ENCODE measurements at regions not wholly inside any gene's neighbourhood (a gene's known extent, or its start where the extent isn't known, plus 50 kb on each side); places are given as distances from the start of the nearest gene placed in this dataset.

- TF ChIP-seq EZH2phosphoT487 (IDR thresholded peaks at IDR 0.05; ENCODE audit: borderline replicate concordance), result no peak
- no peak for TF ChIP-seq CTCF (conservative IDR thresholded peaks at IDR 0.05; ENCODE audit: low read length)
- Histone ChIP-seq H3F3A (ENCODE audit: low read depth) (no peaks in the 10 kb centered on the region), H3K9me3 (ENCODE audit: insufficient read depth, low read depth, low read length) (peaks cover 9% of the 10 kb centered on the region; the same call in 1 of the 2 replicates), H3K9me2 (replicated peaks; ENCODE audit: low read depth, low read length) (no peaks in the 10 kb centered on the region), H4K20me1 (ENCODE audit: insufficient read depth, low read length, poor library complexity, severe bottlenecking) (no peaks in the 10 kb centered on the region), H2AFZ (ENCODE audit: low read length) (no peak overlapping the region), H3K27me3 (ENCODE audit: insufficient read depth, low read length, poor library complexity, severe bottlenecking) (no peaks in the 10 kb centered on the region), H3K4me1 (ENCODE audit: insufficient read depth, low read length, poor library complexity, severe bottlenecking) (no peaks in the 10 kb centered on the region), H3K4me2 (ENCODE audit: low read depth, low read length, poor library complexity, severe bottlenecking) (no peak overlapping the region), H3K9ac (ENCODE audit: low read depth, low read length, poor library complexity, severe bottlenecking) (no peak overlapping the region), H3K36me3 (ENCODE audit: insufficient read depth, low read length) (no peaks in the 10 kb centered on the region), H3K79me2 (ENCODE audit: insufficient read depth, low read length) (no peaks in the 10 kb centered on the region), H3K4me3 (ENCODE audit: low read length, poor library complexity, severe bottlenecking) (no peak overlapping the region)
Measured at GRCh38 chr20:48003021-48003420, 217.7 kb upstream of the SULF2 start.

GRCh38 chr20:48002517-48002970, 217.3 kb upstream of the SULF2 start:
- no peak overlapping the region for H2AFZ ChIP-seq (ENCODE audit: low read length)
- no peaks in the 10 kb centered on the region for H3K4me1 ChIP-seq (ENCODE audit: insufficient read depth, low read length, poor library complexity, severe bottlenecking)

GRCh38 chr20:47999166-47999565, 213.9 kb upstream of the SULF2 start:
- H3K79me2 ChIP-seq (ENCODE audit: insufficient read depth, low read length), result no peaks in the 10 kb centered on the region
- no peak overlapping the region for H3K4me3 ChIP-seq (ENCODE audit: low read length, poor library complexity, severe bottlenecking)
- H3K27me3 ChIP-seq (ENCODE audit: insufficient read depth, low read length, poor library complexity, severe bottlenecking), result no peaks in the 10 kb centered on the region
- H3K9me2 ChIP-seq (replicated peaks; ENCODE audit: low read depth, low read length), result no peaks in the 10 kb centered on the region
- H3K36me3 ChIP-seq (ENCODE audit: insufficient read depth, low read length), result no peaks in the 10 kb centered on the region
- no peak overlapping the region for H2AFZ ChIP-seq (ENCODE audit: low read length)
- no peaks in the 10 kb centered on the region for H3F3A ChIP-seq (ENCODE audit: low read depth)
- no peaks in the 10 kb centered on the region for H4K20me1 ChIP-seq (ENCODE audit: insufficient read depth, low read length, poor library complexity, severe bottlenecking)
- no peaks in the 10 kb centered on the region for H3K4me1 ChIP-seq (ENCODE audit: insufficient read depth, low read length, poor library complexity, severe bottlenecking)
- peaks cover 8% of the 10 kb centered on the region; the same call in 1 of the 2 replicates for H3K9me3 ChIP-seq (ENCODE audit: insufficient read depth, low read depth, low read length)
- no peak overlapping the region for H3K9ac ChIP-seq (ENCODE audit: low read depth, low read length, poor library complexity, severe bottlenecking)
- no peak overlapping the region for H3K4me2 ChIP-seq (ENCODE audit: low read depth, low read length, poor library complexity, severe bottlenecking)
- TF ChIP-seq EZH2phosphoT487 (IDR thresholded peaks at IDR 0.05; ENCODE audit: borderline replicate concordance), result no peak
- TF ChIP-seq CTCF (conservative IDR thresholded peaks at IDR 0.05; ENCODE audit: low read length), result no peak

More at GRCh38 chr20:48002517-48002970, 217.3 kb upstream of the SULF2 start:
- Histone ChIP-seq H3F3A (ENCODE audit: low read depth) (no peaks in the 10 kb centered on the region), H3K9me2 (replicated peaks; ENCODE audit: low read depth, low read length) (no peaks in the 10 kb centered on the region), H3K4me3 (ENCODE audit: low read length, poor library complexity, severe bottlenecking) (no peak overlapping the region), H3K9me3 (ENCODE audit: insufficient read depth, low read depth, low read length) (peaks cover 9% of the 10 kb centered on the region; the same call in 1 of the 2 replicates), H3K9ac (ENCODE audit: low read depth, low read length, poor library complexity, severe bottlenecking) (no peak overlapping the region), H3K36me3 (ENCODE audit: insufficient read depth, low read length) (no peaks in the 10 kb centered on the region), H3K79me2 (ENCODE audit: insufficient read depth, low read length) (no peaks in the 10 kb centered on the region), H3K27me3 (ENCODE audit: insufficient read depth, low read length, poor library complexity, severe bottlenecking) (no peaks in the 10 kb centered on the region), H4K20me1 (ENCODE audit: insufficient read depth, low read length, poor library complexity, severe bottlenecking) (no peaks in the 10 kb centered on the region), H3K4me2 (ENCODE audit: low read depth, low read length, poor library complexity, severe bottlenecking) (no peak overlapping the region)
- TF ChIP-seq CTCF (conservative IDR thresholded peaks at IDR 0.05; ENCODE audit: low read length), result no peak
